ENCODE measurements at regions not wholly inside any gene's neighbourhood (a gene's known extent, or its start where the extent isn't known, plus 50 kb on each side); places are given as distances from the start of the nearest gene placed in this dataset.

GRCh38 chr9:2913026-2913425 is 69.1 kb upstream of the PUM3 start:
- no peak for DNase-seq

GRCh38 chr9:2907411-2907810 is 63.5 kb upstream of the PUM3 start:
- DNase-seq = no peak

GRCh38 chr9:2904242-2904930 is 60.5 kb upstream of the PUM3 start:
- no peak for DNase-seq

Measured in activated CD4-positive, alpha-beta T cell treated with anti-CD3 and anti-CD28 coated beads, Interleukin-2, Interleukin-6, amounts not matched to agents 100 ng/mL and 50 ng/mL, durations not matched to agents 16 hours and 8 hours (primary cell).